ENCODE measurements at regions not wholly inside any gene's neighbourhood (a gene's known extent, or its start where the extent isn't known, plus 50 kb on each side); places are given as distances from the start of the nearest gene placed in this dataset.

- ATAC-seq (ENCODE audit: insufficient number of reproducible peaks, low FRiP score, low read depth) = no peak
- no peaks in the 10 kb centered on the region for H3K4me1 ChIP-seq (ENCODE audit: control insufficient read depth in 1 of 2, low read depth in 2 of 2)
- H3K9me3 ChIP-seq = no peaks in the 10 kb centered on the region
- no peak for TF ChIP-seq CTCF (IDR thresholded peaks at IDR 0.05)
- H3K36me3 ChIP-seq = no peaks in the 10 kb centered on the region
- no peak overlapping the region for H3K27ac ChIP-seq
- DNase-seq (ENCODE audit: low spot score) = no peak
- no peaks in the 10 kb centered on the region for H3K27me3 ChIP-seq (replicated peaks; ENCODE audit: insufficient read depth)
- H3K4me3 ChIP-seq = no peak overlapping the region
These were observed 428.3 kb downstream of the CBLN4 start for GRCh38 chr20:55576981-55577380.

- DNase-seq (ENCODE audit: low spot score) (no peak), ATAC-seq (ENCODE audit: insufficient number of reproducible peaks, low FRiP score, low read depth) (no peak)
- TF ChIP-seq CTCF (IDR thresholded peaks at IDR 0.05) = no peak
- no peak overlapping the region for H3K4me3 ChIP-seq
- H3K27ac ChIP-seq = no peak overlapping the region
- H3K4me1 ChIP-seq (ENCODE audit: control insufficient read depth in 1 of 2, low read depth in 2 of 2) = no peaks in the 10 kb centered on the region
- H3K9me3 ChIP-seq = no peaks in the 10 kb centered on the region
- H3K27me3 ChIP-seq (replicated peaks; ENCODE audit: insufficient read depth) = no peaks in the 10 kb centered on the region
- no peaks in the 10 kb centered on the region for H3K36me3 ChIP-seq
These were observed 436.2 kb downstream of the CBLN4 start for GRCh38 chr20:55569084-55569483.

DNA sequence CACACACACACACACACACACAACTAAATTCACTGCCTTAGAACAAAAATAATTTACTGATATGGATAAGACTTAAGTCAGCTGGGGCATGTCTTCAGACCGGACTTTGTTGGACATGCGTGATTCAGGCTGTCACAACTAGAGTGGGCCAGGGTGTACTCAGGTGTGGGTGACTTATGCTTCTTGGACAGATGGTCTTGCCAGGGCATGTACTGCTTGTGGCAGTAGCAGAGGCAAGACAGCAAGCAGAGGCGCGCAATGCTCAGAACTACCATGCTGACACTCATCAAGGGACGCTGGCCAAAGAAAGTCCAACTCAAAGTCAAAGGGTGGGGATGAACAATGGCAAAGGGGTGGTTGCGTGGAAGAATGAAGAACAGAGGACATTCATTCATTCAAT, 437.5 kb downstream of the CBLN4 start:
- no peak for TF ChIP-seq CTCF (IDR thresholded peaks at IDR 0.05)
- ATAC-seq (ENCODE audit: insufficient number of reproducible peaks, low FRiP score, low read depth) (no peak), DNase-seq (ENCODE audit: low spot score) (no peak)
- no peak overlapping the region for H3K4me3 ChIP-seq
- H3K9me3 ChIP-seq = no peaks in the 10 kb centered on the region
- no peaks in the 10 kb centered on the region for H3K36me3 ChIP-seq
- H3K27ac ChIP-seq = no peak overlapping the region
- H3K4me1 ChIP-seq (ENCODE audit: control insufficient read depth in 1 of 2, low read depth in 2 of 2) = no peaks in the 10 kb centered on the region
- H3K27me3 ChIP-seq (replicated peaks; ENCODE audit: insufficient read depth) = no peaks in the 10 kb centered on the region

DNA sequence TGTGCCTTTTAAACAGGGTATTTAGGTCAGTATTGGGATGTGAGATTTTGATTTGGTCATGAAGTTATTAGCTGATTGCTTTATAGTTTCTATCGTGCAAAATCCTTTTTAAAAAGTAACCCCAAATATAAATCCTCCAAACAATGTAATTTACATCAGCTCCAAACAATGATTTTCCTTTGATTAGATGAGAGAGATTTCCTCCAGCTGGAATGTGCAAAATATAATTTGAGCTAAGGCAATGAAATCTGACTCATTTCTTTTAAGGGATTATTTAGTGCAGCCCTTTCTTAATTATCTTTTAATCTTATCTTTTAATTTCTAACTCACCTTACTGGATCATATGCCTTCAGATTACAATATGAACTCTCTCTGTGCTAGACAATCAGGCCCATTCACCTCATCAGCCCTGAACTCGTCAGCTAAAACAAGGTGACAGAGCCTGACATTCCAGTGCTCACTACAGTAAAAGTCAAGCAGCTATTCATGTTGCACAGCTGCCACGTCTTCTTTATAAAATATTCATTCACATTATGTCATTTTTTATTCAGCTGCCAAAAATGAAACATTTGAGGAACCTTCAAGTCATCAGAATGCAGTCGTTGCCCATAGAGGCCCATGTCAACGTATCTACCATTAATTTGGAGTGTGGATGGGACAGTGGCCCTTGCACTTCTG, 440.1 kb downstream of the CBLN4 start:
- Histone ChIP-seq H3K27me3 (replicated peaks; ENCODE audit: insufficient read depth) (no peaks in the 10 kb centered on the region), H3K36me3 (no peaks in the 10 kb centered on the region), H3K27ac (no peak overlapping the region), H3K9me3 (no peaks in the 10 kb centered on the region), H3K4me1 (ENCODE audit: control insufficient read depth in 1 of 2, low read depth in 2 of 2) (no peaks in the 10 kb centered on the region), H3K4me3 (no peak overlapping the region)
- ATAC-seq (ENCODE audit: insufficient number of reproducible peaks, low FRiP score, low read depth) = no peak
- no peak for DNase-seq (ENCODE audit: low spot score)
- no peak for TF ChIP-seq CTCF (IDR thresholded peaks at IDR 0.05)

GRCh38 chr20:55561259-55561658, 444.1 kb downstream of the CBLN4 start:
- no peak for ATAC-seq (ENCODE audit: insufficient number of reproducible peaks, low FRiP score, low read depth)
- H3K36me3 ChIP-seq = no peaks in the 10 kb centered on the region
- H3K27ac ChIP-seq = no peak overlapping the region
- no peaks in the 10 kb centered on the region for H3K4me1 ChIP-seq (ENCODE audit: control insufficient read depth in 1 of 2, low read depth in 2 of 2)
- DNase-seq (ENCODE audit: low spot score) = no peak
- no peak for TF ChIP-seq CTCF (IDR thresholded peaks at IDR 0.05)
- H3K4me3 ChIP-seq = no peak overlapping the region
- H3K27me3 ChIP-seq (replicated peaks; ENCODE audit: insufficient read depth) = no peaks in the 10 kb centered on the region
- no peaks in the 10 kb centered on the region for H3K9me3 ChIP-seq
